ENCODE measurements at regions not wholly inside any gene's neighbourhood (a gene's known extent, or its start where the extent isn't known, plus 50 kb on each side); places are given as distances from the start of the nearest gene placed in this dataset.

- CTCF ChIA-PET: interaction anchor here (0.7 to 1.0 kb wide), 4 partner anchors 12 to 114 kb away, joined by 3 to 5 read pairs (median 4); partner anchors contain the start of gene HSPA9
- no peak for ATAC-seq
- POLR2A ChIA-PET: interaction anchor here (0.7 kb wide), 1 partner anchor 24 kb away, joined by 5 read pairs; no protein-coding TSS in a partner anchor
Measured at GRCh38 chr5:138629392-138629791, 54.2 kb upstream of the HSPA9 start.

GRCh38 chr5:138626333-138626944, 51.2 kb upstream of the HSPA9 start:
- POLR2A ChIA-PET: no interaction called here
- ATAC-seq (no peak), DNase-seq (ENCODE audit: low spot score) (no peak)
- Mint-ChIP-seq H3K27ac (no peak overlapping the region), H3K27me3 (ENCODE audit: low read depth) (peaks cover 2% of the 10 kb centered on the region; the same call in 1 of the 2 replicates), H3K9me3 (no peaks in the 10 kb centered on the region), H3K4me3 (no peak overlapping the region), H3K36me3 (no peaks in the 10 kb centered on the region), H3K4me1 (peaks cover 10% of the 10 kb centered on the region)
- TF ChIP-seq IRF1 (CRISPR knock-in tag; IDR thresholded peaks at IDR 0.05) (no peak), ZNF512 (CRISPR knock-in tag; IDR thresholded peaks at IDR 0.05; ENCODE audit: borderline replicate concordance) (0 out of 2 replicates have a peak, but pooled peaks have one; percentile 19)
- CTCF ChIA-PET: interaction anchor here (0.5 to 1.1 kb wide), 2 partner anchors 15 to 47 kb away, joined by 4 read pairs; no protein-coding TSS in a partner anchor

More at GRCh38 chr5:138629392-138629791, 54.2 kb upstream of the HSPA9 start:
- TF ChIP-seq NR3C1 (CRISPR knock-in tag; conservative IDR thresholded peaks at IDR 0.05; ENCODE audit: low read depth) (no peak), NFATC4 (CRISPR knock-in tag; IDR thresholded peaks at IDR 0.05) (no peak), USF2 (CRISPR knock-in tag; IDR thresholded peaks at IDR 0.05) (no peak), GABPB1 (CRISPR knock-in tag; IDR thresholded peaks at IDR 0.05) (no peak), ATF1 (CRISPR knock-in tag; IDR thresholded peaks at IDR 0.05) (no peak), ZNF317 (CRISPR knock-in tag; IDR thresholded peaks at IDR 0.05; ENCODE audit: borderline replicate concordance, low read depth) (no peak), ATF6 (CRISPR knock-in tag; IDR thresholded peaks at IDR 0.05) (no peak), ELF4 (CRISPR knock-in tag; IDR thresholded peaks at IDR 0.05; ENCODE audit: low read depth) (no peak), NFYB (CRISPR knock-in tag; conservative IDR thresholded peaks at IDR 0.05; ENCODE audit: low read depth) (no peak), JUN (CRISPR knock-in tag; IDR thresholded peaks at IDR 0.05) (no peak), SP1 (CRISPR knock-in tag; conservative IDR thresholded peaks at IDR 0.05) (no peak), IRF2 (CRISPR knock-in tag; IDR thresholded peaks at IDR 0.05; ENCODE audit: borderline replicate concordance, low read depth) (no peak), HMGXB4 (CRISPR knock-in tag; IDR thresholded peaks at IDR 0.05) (no peak), ZNF423 (CRISPR knock-in tag; IDR thresholded peaks at IDR 0.05) (no peak), KAT7 (CRISPR knock-in tag; IDR thresholded peaks at IDR 0.05; ENCODE audit: borderline replicate concordance) (no peak), IRF1 (CRISPR knock-in tag; IDR thresholded peaks at IDR 0.05) (no peak), ZNF416 (CRISPR knock-in tag; IDR thresholded peaks at IDR 0.05) (no peak), GTF2I (CRISPR knock-in tag; conservative IDR thresholded peaks at IDR 0.05) (no peak), ZNF121 (CRISPR knock-in tag; IDR thresholded peaks at IDR 0.05) (no peak)
- Mint-ChIP-seq H3K36me3 (no peaks in the 10 kb centered on the region), H3K9me3 (no peaks in the 10 kb centered on the region), H3K4me1 (peaks cover 4% of the 10 kb centered on the region), H3K4me3 (no peak overlapping the region), H3K27me3 (ENCODE audit: low read depth) (peaks cover 2% of the 10 kb centered on the region; the same call in 1 of the 2 replicates), H3K27ac (no peak overlapping the region)
- no peak for DNase-seq (ENCODE audit: low spot score)
